Prostate gland (tissue), 2 donors: ENCODE measurements at regions not wholly inside any gene's neighbourhood (a gene's known extent, or its start where the extent isn't known, plus 50 kb on each side); places are given as distances from the start of the nearest gene placed in this dataset.
"Not testable (repeated sequence)": the region's sequence is repeated elsewhere in the genome, so short reads cannot be mapped to it uniquely, and the experiment has no call there.

ENCODE experiments used
- DNase-seq: peaks from one replicate; pipeline ENCODE4 v3.0.0-alpha.2; 2019; ENCODE audit warnings: low spot score
- H3K27ac ChIP-seq, 2 donors: fragments of 200-600 bp; sonication (generic); 2 replicates each; pipeline ENCODE4 v1.5.1; 2017 to 2019
- H3K27me3 ChIP-seq: fragments of 200-600 bp; sonication (generic); replicated peaks from 2 replicates; pipeline ENCODE4 v1.5.1; 2019; ENCODE audit not compliant: insufficient read depth
- H3K36me3 ChIP-seq, 2 donors: fragments of 200-600 bp; sonication (generic); 1 replicate in 1 of 2; 2 replicates in 1 of 2; pipeline versions ENCODE4 v1.5.1 to v1.8.1; 2017 to 2019
- H3K4me1 ChIP-seq: fragments of 200-600 bp; sonication (generic); replicated peaks from 2 replicates; pipeline ENCODE4 v1.5.1; 2019
- H3K4me3 ChIP-seq, 2 donors: fragments of 200-600 bp; sonication (generic); 2 replicates each; pipeline ENCODE4 v1.5.1; 2017 to 2019
- H3K9me3 ChIP-seq: fragments of 200-600 bp; sonication (generic); 2 replicates; pipeline ENCODE4 v1.5.1; 2017
- CTCF ChIP-seq, 4 experiments: fragments of 200-600 bp in 2 of 4; fragments of 450-650 bp in 2 of 4; sonication (generic) in 2 of 4; IDR thresholded peaks; 1 replicate in 3 of 4; 2 replicates in 1 of 4; pipeline ENCODE4 v1.5.1; 2016 to 2019; ENCODE audit warnings: antibody characterized with exemption in 4 of 4, mild to moderate bottlenecking in 2 of 4, moderate library complexity in 2 of 4
- POLR2A ChIP-seq: fragments of 450-650 bp; IDR thresholded peaks from one replicate; pipeline ENCODE4 v1.6.1; 2016; ENCODE audit warnings: antibody characterized with exemption, mild to moderate bottlenecking
- POLR2AphosphoS5 ChIP-seq: sonication (generic); formaldehyde crosslinking; IDR thresholded peaks from one replicate; pipeline ENCODE4 v1.6.1; 2017; ENCODE audit warnings: antibody characterized with exemption
- WGBS: methylation state at CpG from one replicate; pipeline ENCODE4 v1.1.5; 2018; 5-methylcytosine and 5-hydroxymethylcytosine counted together
- intact Hi-C: fragments of 100-400 bp; cut with DNase I; formaldehyde crosslinking; loops from one replicate; pipeline ENCODE4 v1.14.2; 2022

- H3K4me1 ChIP-seq = no peaks in the 10 kb centered on the region
- H3K27ac ChIP-seq = no peak overlapping the region
- no peaks in the 10 kb centered on the region for H3K27me3 ChIP-seq
- no peaks in the 10 kb centered on the region for H3K36me3 ChIP-seq
- H3K9me3 ChIP-seq = no peaks in the 10 kb centered on the region
- intact Hi-C loops = loop anchor here (2.0 to 10.0 kb wide), 2 partner anchors 352 to 624 kb away; partner anchors contain the start of gene SNX18
- H3K4me3 ChIP-seq = no peak overlapping the region
- no peak for DNase-seq
- TF ChIP-seq POLR2A (no peak), CTCF (IDR thresholded peaks at IDR 0.05) (no peak), POLR2AphosphoS5 (no peak)
- 86% methylated on average over 12 of the region's 12 CpGs for WGBS
These were observed 116.6 kb downstream of the ESM1 start for GRCh38 chr5:54868511-54869483.

DNA sequence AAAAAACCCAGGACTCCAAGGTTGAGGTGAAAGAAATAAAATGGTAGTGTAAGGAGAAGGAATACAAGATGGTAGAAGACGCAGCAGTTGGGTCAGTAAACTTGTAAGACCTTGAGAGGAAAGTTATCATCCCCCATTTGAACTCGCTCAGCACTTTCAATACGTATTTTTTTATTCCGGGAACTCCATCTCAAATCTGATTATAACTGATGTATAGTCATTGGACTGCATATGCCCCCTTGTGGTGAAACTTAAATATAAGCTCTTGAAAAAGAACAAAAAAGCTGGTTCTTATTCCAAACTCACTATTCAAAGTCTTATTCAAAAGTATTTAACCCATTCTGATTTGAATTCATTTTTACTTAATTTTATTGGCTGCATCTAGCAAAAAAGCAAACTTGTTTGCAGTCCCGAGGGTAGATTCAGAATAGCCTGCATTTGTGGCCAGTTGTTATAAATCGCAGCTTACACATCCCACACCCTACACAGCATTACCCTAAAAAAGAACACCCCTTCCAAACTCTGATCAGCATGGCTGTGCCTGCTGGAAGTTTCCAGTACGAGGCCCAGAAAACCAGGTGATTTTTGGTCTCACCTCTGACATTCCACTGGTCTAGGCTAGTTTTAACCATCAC lies 118.0 kb downstream of the ESM1 start:
- peak; percentile 53 to 71 (median 68) for TF ChIP-seq CTCF (IDR thresholded peaks at IDR 0.05)
- TF ChIP-seq POLR2A = no peak
- peak; percentile 9 for TF ChIP-seq POLR2AphosphoS5
- no peaks in the 10 kb centered on the region for H3K36me3 ChIP-seq
- no peak for DNase-seq
- H3K4me3 ChIP-seq = no peak overlapping the region
- no peaks in the 10 kb centered on the region for H3K27me3 ChIP-seq
- intact Hi-C loops = loop anchor here (10.0 kb wide), 1 partner anchor 623 kb away; no protein-coding TSS in a partner anchor
- no peaks in the 10 kb centered on the region for H3K4me1 ChIP-seq
- no peak overlapping the region for H3K27ac ChIP-seq
- H3K9me3 ChIP-seq = no peaks in the 10 kb centered on the region
- 24% methylated on average over 7 of the region's 7 CpGs for WGBS

- not testable (repeated sequence) for H3K36me3 ChIP-seq, H3K4me1 ChIP-seq, H3K27me3 ChIP-seq, H3K4me3 ChIP-seq, H3K27ac ChIP-seq, H3K9me3 ChIP-seq, DNase-seq
- WGBS = 95% methylated on average over 44 of the region's 44 CpGs
- intact Hi-C loops = loop anchor here (10.0 kb wide), 1 partner anchor 620 kb away; no protein-coding TSS in a partner anchor
These were observed 120.4 kb downstream of the ESM1 start for GRCh38 chr5:54864911-54865515.

GRCh38 chr5:54862036-54862435 lies 123.4 kb downstream of the ESM1 start:
- H3K27me3 ChIP-seq = no peaks in the 10 kb centered on the region
- H3K4me1 ChIP-seq = no peaks in the 10 kb centered on the region
- 76% methylated on average over 7 of the region's 7 CpGs for WGBS
- H3K4me3 ChIP-seq = no peak overlapping the region
- no peaks in the 10 kb centered on the region for H3K36me3 ChIP-seq
- DNase-seq = no peak
- H3K27ac ChIP-seq = no peak overlapping the region
- intact Hi-C loops = loop anchor here (10.0 kb wide), 1 partner anchor 617 kb away; no protein-coding TSS in a partner anchor
- no peaks in the 10 kb centered on the region for H3K9me3 ChIP-seq
- TF ChIP-seq POLR2AphosphoS5 = no peak
- no peak for TF ChIP-seq POLR2A
- no peak for TF ChIP-seq CTCF (IDR thresholded peaks at IDR 0.05)

DNA sequence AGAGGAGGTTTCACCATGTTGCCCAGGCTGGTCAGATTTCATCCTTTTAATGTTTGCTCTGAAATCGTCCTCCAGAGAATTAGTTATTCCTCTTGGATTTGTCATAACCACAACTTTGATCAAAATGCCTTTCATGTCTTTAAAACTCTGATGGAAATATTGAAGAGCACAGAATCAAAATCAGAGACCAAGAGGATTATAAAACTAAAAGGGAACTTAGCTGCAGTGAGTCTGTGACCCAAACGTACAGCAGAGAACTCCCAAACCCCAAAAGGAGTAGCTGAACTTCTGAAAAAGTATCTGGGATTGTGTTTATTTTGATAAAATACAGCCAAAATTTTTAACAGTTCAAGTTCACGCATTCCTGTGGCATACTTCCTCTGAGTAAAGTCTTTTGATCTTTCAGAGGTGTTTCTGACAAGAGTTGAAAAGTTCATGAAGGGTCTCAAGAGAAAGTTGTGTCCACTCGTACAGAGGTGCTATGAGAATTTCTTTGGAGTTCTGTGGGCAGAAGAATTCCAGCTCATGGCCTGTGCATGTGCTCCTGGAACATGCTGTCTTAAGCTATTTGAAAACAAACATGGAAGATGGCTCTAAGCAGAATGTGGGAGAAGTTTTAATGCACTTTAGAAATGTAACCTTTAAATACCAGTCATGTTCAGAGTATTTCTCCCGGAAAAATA lies 124.0 kb downstream of the ESM1 start:
- Histone ChIP-seq H3K9me3 (no peaks in the 10 kb centered on the region), H3K4me1 (no peaks in the 10 kb centered on the region), H3K36me3 (no peaks in the 10 kb centered on the region), H3K4me3 (no peak overlapping the region), H3K27me3 (no peaks in the 10 kb centered on the region), H3K27ac (no peak overlapping the region)
- 30% methylated on average over 5 of the region's 5 CpGs for WGBS
- no peak for DNase-seq
- TF ChIP-seq CTCF (IDR thresholded peaks at IDR 0.05) = no peak
- no peak for TF ChIP-seq POLR2A
- TF ChIP-seq POLR2AphosphoS5 = no peak
- intact Hi-C loops = loop anchor here (10.0 kb wide), 1 partner anchor 617 kb away; no protein-coding TSS in a partner anchor
